GM12891 (cell line): ENCODE measurements at regions not wholly inside any gene's neighbourhood (a gene's known extent, or its start where the extent isn't known, plus 50 kb on each side); places are given as distances from the start of the nearest gene placed in this dataset.

Experiments used
- DNase-seq: peaks from one replicate; pipeline ENCODE4 v3.0.0; 2011; ENCODE audit warnings: low spot score; ENCODE audit not compliant: insufficient read length
- FAIRE-seq: peaks from 2 replicates; lab custom pipeline; 2011; peaks lifted over from hg19 to GRCh38; lab: Jason Lieb, UNC
- PAX5 ChIP-seq: IDR thresholded peaks from 2 replicates; pipeline ENCODE4 v1.6.1; 2011; ENCODE audit warnings: low read length, moderate library complexity, mild to moderate bottlenecking; ENCODE audit not compliant: insufficient read depth, severe bottlenecking
- POLR2A ChIP-seq: IDR thresholded peaks from 2 replicates; pipeline ENCODE4 v1.6.1; 2011; ENCODE audit warnings: low read depth, low read length, control low read depth
- POLR2AphosphoS5 ChIP-seq: IDR thresholded peaks from 2 replicates; pipeline ENCODE4 v1.6.1; 2011; ENCODE audit warnings: low read depth, low read length, control low read depth
- POU2F2 ChIP-seq: IDR thresholded peaks from 2 replicates; pipeline ENCODE4 v1.6.1; 2011; ENCODE audit warnings: low read depth, mild to moderate bottlenecking, control low read depth, low read length, moderate library complexity
- SPI1 ChIP-seq: IDR thresholded peaks from 2 replicates; pipeline ENCODE4 v1.6.1; 2011; ENCODE audit warnings: low read depth, low read length, control low read depth
- TAF1 ChIP-seq: IDR thresholded peaks from 2 replicates; pipeline ENCODE4 v1.6.1; 2011; ENCODE audit warnings: low read depth, low read length, control low read depth

GRCh38 chr2:161571051-161571429 is 53.2 kb upstream of the SLC4A10 start:
- FAIRE-seq (no peak), DNase-seq (no peak)
- TF ChIP-seq POU2F2 (no peak), SPI1 (no peak), POLR2A (no peak), POLR2AphosphoS5 (no peak), PAX5 (no peak), TAF1 (no peak)
